HS-27A (cell line): ENCODE measurements at regions not wholly inside any gene's neighbourhood (a gene's known extent, or its start where the extent isn't known, plus 50 kb on each side); places are given as distances from the start of the nearest gene placed in this dataset.
A peak's percentile ranks its signal among the peaks of the same experiment; 100 is the strongest.

ENCODE experiments used
- DNase-seq: peaks from one replicate; pipeline ENCODE4 v3.0.0-alpha.2; 2012; ENCODE audit warnings: low read depth, missing footprints

DNA sequence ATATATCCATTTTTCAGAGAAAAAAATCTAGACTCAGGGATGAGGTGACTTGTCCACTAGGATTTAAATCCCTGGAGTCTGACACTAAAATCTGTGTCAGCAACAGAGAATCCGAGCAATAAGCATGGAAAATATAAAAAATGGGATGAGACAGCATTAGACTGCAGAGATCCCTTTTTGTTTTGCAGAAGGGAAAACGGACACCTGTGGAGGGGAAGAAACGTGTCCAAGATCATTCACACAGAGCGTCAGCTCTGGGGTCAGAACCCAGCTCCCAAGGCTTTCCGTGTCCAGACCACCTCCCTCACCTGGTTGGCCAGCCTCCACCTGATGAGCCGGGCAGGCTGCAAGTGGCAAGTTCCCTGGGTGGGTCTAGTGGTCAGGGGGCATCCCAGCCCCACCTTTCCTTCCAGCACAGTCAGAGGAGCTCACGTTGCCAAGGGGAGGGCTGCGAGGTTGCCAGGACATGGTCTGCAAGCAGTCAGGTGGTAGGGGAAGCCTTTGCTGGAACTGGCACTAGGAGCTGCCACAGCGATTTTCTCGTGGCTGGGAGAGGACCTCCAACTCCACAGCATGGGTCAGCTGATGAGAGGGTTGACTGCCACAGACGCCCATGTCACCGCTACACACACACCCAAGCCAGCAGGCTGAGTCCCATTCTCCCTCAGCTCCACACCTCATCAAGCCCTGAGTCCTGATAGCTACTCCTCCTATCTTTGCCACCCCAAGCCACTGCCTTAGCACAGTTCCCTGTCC lies 65.9 kb upstream of the CPLX2 start:
- DNase-seq: no peak

DNA sequence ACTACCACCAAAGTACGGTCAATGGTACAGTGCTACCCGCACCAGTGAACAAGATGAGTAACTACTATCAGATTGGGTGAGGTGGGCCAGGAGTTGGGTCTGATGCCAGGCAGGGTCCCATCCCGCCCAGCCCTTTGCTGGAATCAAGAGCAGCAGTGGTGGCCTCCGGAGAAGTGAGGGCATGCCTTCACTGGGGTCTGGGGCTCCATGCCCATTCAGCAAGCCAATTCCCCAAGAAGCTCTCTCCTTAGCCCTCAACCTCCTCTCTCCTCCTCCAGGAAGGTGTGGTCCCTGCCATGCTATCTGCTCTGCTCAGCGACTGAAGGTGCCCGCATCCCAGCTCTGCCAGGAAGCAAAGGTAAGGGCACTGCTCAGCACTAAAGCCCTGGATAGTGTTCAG lies 62.7 kb upstream of the CPLX2 start:
- DNase-seq: no peak

DNA sequence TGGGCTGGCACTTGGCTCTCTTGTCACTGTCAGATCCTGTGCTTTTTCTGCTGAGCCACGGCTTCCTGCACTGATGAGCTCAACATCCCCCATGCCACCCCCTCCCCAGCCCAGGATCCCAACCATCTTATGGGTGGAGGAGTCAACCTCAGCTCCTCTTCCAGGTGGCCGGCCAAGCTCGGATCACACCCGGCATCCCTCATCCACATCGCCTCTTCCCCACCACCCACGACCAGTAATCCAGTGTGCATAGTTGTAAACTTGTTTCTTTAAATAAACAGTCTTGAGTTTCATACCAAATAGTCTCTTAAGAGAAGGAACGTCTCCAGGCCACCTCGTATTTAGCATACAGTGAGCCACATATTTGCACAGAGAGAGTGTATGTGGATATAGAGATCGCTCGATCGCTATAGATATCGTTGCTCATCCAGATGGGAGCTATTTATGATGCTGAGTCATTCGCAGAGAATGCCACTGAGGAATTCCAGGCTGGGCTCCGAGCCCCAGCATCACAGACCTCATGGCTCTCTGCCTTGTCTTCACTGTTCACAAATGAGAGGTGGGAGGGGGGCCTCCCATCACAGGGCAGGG lies 61.8 kb upstream of the CPLX2 start:
- peak; percentile 80 for DNase-seq

DNA sequence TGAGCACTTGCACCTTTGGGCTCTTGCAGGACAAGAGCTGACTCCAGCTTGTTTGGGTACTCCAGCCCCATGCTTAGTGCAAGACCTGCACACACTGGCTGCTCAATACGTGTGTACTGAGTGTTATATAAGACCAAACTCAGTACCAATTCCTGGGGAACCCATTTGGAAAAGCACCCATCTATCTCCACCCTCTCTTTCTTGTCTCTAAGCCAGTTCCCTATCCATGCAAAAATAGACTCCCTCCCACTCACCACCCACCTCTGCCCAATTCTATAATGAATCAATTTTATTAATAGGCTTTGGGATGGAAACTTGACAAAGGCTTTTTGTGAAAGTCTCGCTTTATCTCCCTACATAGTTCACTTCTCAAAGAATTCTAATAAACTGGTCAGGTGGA lies 60.9 kb upstream of the CPLX2 start:
- DNase-seq: no peak

DNA sequence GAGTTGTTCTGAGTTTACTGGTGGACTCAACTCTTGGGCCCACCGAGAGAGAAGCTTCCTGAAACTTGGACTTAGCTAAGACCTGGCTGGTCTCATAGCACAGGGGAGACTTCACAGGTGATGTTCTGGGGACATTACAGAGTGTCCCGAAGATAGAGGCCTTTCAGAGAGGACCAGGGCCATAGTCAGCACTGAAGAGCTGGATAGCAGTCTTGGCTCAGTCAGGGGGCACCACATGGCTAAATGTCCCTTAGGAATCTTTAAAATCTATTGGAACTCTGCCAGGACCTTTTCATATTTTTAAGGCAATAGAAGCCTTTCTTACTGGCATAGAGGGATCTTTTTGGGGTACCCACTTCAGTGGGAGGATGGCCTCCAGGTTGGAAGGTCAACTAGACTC lies 59.8 kb upstream of the CPLX2 start:
- no peak for DNase-seq

DNA sequence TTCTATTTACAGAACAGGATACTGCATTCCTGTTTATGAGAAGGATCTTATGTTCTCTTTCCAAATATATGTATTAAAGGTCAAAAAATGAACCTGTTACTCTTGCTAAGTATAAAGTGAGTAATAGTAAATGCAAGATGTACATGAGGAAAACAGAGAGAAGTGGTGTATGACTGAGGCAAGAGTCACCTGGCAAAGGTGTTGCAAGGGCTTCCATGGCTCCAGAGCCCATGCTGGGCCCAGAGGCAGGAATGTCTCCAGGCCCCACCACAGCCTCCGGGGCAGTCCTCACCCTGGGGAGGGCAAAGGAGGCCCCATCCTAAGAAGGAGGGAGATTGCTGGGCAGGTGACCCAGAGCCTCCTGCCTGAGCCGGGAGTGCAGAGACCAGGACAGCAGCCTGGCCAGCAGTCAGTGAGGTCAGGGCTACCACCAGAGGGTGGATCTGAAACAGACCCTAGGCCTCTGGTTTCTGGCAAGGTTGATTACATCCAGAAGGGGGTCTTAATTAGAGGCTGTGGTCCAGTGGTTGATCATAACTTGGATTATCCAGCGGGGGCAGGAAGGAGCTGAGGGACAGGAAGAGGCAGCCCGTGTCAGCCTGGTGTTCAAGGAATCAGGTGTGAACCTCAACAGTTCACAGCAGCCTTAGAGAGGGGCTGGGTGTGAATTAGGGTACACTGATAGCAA lies 57.3 kb upstream of the CPLX2 start:
- DNase-seq: no peak

DNA sequence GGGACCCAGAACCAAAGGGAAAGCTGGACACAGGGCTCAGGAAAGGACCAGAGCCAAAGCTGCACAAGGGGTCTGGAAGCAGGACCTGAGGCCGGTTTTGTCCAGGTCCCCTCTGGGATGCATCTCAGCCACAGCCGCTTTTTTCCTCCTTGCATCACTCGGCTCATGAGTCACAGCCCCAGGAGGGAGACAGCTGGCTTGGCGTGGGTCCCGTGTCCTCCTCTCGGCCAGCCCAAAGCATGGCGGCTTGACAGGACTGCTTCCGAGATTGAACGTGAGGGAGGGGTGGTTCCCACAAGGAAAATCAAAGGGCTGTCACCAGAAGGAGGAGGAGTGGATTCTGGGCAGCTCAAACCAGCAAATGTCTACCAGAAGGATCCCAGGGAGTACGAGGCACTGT lies 56.7 kb upstream of the CPLX2 start:
- DNase-seq: peak; percentile 42

DNA sequence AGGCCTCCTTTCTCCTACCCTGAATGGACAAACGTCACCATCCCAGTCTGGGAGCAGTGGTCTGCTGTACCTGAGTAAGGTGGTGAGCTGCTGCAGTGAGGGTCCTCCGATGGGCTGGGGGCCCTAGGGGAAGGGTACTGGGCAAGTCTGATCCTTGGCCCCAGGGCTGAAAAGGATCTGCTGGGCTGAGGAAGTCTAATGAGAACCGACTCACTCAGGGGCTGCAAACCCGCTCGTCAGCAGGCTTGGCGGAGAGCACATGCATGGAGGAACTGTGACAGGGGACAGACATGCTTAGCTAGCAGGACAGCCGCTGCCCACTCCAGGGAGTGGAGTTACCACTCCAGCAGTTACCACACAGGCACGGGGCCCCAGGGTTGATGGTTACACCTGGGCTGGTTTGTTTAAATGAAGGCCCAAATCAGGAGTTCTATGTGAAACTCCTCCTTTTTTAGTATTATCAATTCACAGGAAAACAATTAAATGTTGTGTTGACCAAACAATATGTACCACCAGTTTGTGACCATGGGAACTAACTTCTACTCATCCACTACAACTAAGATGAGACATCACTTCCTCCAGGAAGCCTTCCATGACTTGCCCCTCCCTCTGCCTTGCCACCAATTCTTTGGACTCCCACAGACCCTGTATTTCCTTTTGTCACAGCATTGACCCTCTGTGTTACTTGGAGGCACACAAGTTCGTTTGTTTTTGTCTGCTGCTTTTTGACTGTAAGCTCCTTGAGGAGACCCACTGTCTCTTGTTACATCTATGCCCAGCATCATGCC lies 56.1 kb upstream of the CPLX2 start:
- DNase-seq: no peak

DNA sequence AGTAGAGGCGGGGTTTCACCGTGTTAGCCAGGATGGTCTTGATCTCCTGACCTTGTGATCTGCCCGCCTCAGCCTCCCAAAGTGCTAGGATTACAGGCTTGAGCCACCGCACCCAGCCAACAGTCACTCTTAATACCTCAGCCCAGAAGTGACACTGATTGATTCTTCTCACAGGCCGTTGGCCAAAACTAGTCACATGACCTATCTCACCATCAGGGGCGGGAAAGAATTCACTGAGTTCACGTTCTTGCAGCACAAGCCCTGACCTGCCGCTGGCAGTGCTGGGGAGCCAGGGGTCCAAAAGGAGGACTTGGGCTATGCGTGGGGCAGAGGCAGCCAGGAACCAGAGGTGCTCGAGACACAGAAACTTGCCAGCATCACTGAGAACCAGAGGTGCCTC lies 55.0 kb upstream of the CPLX2 start:
- no peak for DNase-seq

DNA sequence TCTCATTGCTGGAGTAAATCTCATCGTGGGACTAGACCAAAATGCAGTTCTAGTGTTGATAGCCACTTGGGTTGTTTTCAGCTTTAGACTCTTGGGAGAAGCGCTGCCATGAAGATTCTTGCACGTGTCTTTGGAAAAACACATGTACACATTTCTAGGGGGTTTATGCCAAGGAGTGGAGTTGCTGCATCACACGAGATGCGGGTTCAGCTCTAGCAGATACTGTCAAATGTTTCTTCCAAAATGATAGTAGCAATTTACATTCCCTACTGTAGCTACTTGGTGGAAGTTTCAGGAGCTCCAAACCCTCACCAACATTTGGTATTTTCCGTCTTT lies 52.3 kb upstream of the CPLX2 start:
- no peak for DNase-seq

DNA sequence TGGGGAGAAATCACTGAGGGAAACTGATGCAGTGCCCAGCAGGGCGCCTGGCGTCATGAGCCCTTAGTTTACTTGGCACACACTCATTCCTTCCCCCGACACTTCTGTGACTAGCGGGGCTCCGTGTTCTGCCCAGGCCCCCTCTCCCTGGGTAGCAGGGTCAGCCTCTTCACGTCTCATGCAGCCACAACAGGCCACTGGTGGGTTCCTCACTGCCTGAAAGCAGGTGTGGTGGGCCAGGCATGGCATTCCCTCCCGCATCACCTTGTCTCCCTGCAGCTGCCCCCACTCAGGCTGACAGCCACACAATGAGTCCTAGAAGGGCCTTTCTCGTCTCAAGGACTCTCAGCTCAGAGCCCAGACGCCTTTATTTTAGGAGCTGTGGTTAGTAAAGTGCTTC lies 51.1 kb upstream of the CPLX2 start:
- no peak for DNase-seq
